Upper lobe of right lung (tissue), 1 donor: ENCODE measurements at regions not wholly inside any gene's neighbourhood (a gene's known extent, or its start where the extent isn't known, plus 50 kb on each side); places are given as distances from the start of the nearest gene placed in this dataset.

Source experiments
- ATAC-seq: fragments of 200-7000 bp; cut with Tn5 transposase; one replicate; pipeline ENCODE4 v1.9.1; 2020; ENCODE audit warnings: mild to moderate bottlenecking, moderate library complexity
- DNase-seq: peaks from one replicate; pipeline ENCODE4 v3.0.0-alpha.2; 2020
- H3K27ac ChIP-seq: fragments of 200-600 bp; one replicate; pipeline ENCODE4 v1.8.0; 2022
- H3K27me3 ChIP-seq: fragments of 200-600 bp; one replicate; pipeline ENCODE4 v1.8.0; 2022; ENCODE audit warnings: mild to moderate bottlenecking
- H3K36me3 ChIP-seq: fragments of 200-600 bp; one replicate; pipeline ENCODE4 v1.8.0; 2022
- H3K4me1 ChIP-seq: fragments of 200-600 bp; one replicate; pipeline ENCODE4 v1.8.0; 2022
- H3K4me3 ChIP-seq: fragments of 200-600 bp; one replicate; pipeline ENCODE4 v1.8.0; 2022; ENCODE audit warnings: mild to moderate bottlenecking
- H3K9me3 ChIP-seq: fragments of 200-600 bp; one replicate; pipeline ENCODE4 v1.8.0; 2022
- CTCF ChIP-seq: fragments of 200-600 bp; IDR thresholded peaks from one replicate; pipeline ENCODE4 v1.8.0; 2022; ENCODE audit warnings: antibody characterized with exemption
- intact Hi-C: fragments of 100-400 bp; cut with DNase I; formaldehyde crosslinking; loops from one replicate; pipeline ENCODE4 v1.11.0; 2022
- donor health status: DM: no; HTN: yes; CAD: no; lungs with severe emphysema.

- no peaks in the 10 kb centered on the region for H3K4me1 ChIP-seq
- H3K4me3 ChIP-seq: no peak overlapping the region
- no peak overlapping the region for H3K27ac ChIP-seq
- DNase-seq: no peak
- no peaks in the 10 kb centered on the region for H3K27me3 ChIP-seq
- TF ChIP-seq CTCF: no peak
- H3K36me3 ChIP-seq: no peaks in the 10 kb centered on the region
- intact Hi-C loops: no loop called here
- no peaks in the 10 kb centered on the region for H3K9me3 ChIP-seq
- ATAC-seq: no peak
Measured at GRCh38 chr10:62926407-62926806, 110.2 kb upstream of the EGR2 start.

- TF ChIP-seq CTCF: no peak
- Histone ChIP-seq H3K4me3 (no peak overlapping the region), H3K4me1 (no peaks in the 10 kb centered on the region), H3K27me3 (no peaks in the 10 kb centered on the region), H3K9me3 (no peaks in the 10 kb centered on the region), H3K27ac (no peak overlapping the region), H3K36me3 (no peaks in the 10 kb centered on the region)
- ATAC-seq: peak; percentile 21
- no peak for DNase-seq
- intact Hi-C loops: no loop called here
Measured at GRCh38 chr10:62924344-62924748, 108.2 kb upstream of the EGR2 start.

GRCh38 chr10:62919776-62920175 lies 103.6 kb upstream of the EGR2 start:
- Histone ChIP-seq H3K4me1 (peaks cover 10% of the 10 kb centered on the region), H3K9me3 (no peaks in the 10 kb centered on the region), H3K36me3 (no peaks in the 10 kb centered on the region), H3K4me3 (no peak overlapping the region), H3K27me3 (no peaks in the 10 kb centered on the region), H3K27ac (no peak overlapping the region)
- TF ChIP-seq CTCF: no peak
- no peak for DNase-seq
- intact Hi-C loops: no loop called here
- no peak for ATAC-seq

GRCh38 chr10:62917475-62918238 lies 101.5 kb upstream of the EGR2 start:
- DNase-seq (no peak), ATAC-seq (peak; percentile 13)
- no peaks in the 10 kb centered on the region for H3K36me3 ChIP-seq
- no peaks in the 10 kb centered on the region for H3K27me3 ChIP-seq
- H3K4me1 ChIP-seq: peaks cover 10% of the 10 kb centered on the region
- intact Hi-C loops: no loop called here
- H3K9me3 ChIP-seq: no peaks in the 10 kb centered on the region
- no peak overlapping the region for H3K4me3 ChIP-seq
- no peak overlapping the region for H3K27ac ChIP-seq
- no peak for TF ChIP-seq CTCF

GRCh38 chr10:62916141-62916603 lies 100.0 kb upstream of the EGR2 start:
- Histone ChIP-seq H3K4me3 (no peak overlapping the region), H3K27me3 (no peaks in the 10 kb centered on the region), H3K36me3 (no peaks in the 10 kb centered on the region), H3K4me1 (peaks cover 10% of the 10 kb centered on the region), H3K27ac (no peak overlapping the region), H3K9me3 (no peaks in the 10 kb centered on the region)
- ATAC-seq (peak; percentile 72), DNase-seq (no peak)
- intact Hi-C loops: no loop called here
- no peak for TF ChIP-seq CTCF
